ENCODE measurements at regions not wholly inside any gene's neighbourhood (a gene's known extent, or its start where the extent isn't known, plus 50 kb on each side); places are given as distances from the start of the nearest gene placed in this dataset.

GRCh38 chr9:3088219-3088618 is 244.3 kb upstream of the PUM3 start:
- H3K27ac ChIP-seq = no peak overlapping the region
- no peaks in the 10 kb centered on the region for H3K9me3 ChIP-seq
- no peak overlapping the region for H3K4me3 ChIP-seq
- no peaks in the 10 kb centered on the region for H3K4me1 ChIP-seq
- no peaks in the 10 kb centered on the region for H3K36me3 ChIP-seq
- ATAC-seq = no peak
- no peak for DNase-seq
- TF ChIP-seq CTCF (IDR thresholded peaks at IDR 0.05) = no peak
- no peak for TF ChIP-seq POLR2A (IDR thresholded peaks at IDR 0.05)
- no peaks in the 10 kb centered on the region for H3K27me3 ChIP-seq
- intact Hi-C loops (cut with DNase I) = no loop called here
- WGBS (ENCODE audit: insufficient coverage, low coverage, low lambda C conversion rate, missing lambda C conversion rate) = 73% methylated on average over 5 of the region's 8 CpGs

DNA sequence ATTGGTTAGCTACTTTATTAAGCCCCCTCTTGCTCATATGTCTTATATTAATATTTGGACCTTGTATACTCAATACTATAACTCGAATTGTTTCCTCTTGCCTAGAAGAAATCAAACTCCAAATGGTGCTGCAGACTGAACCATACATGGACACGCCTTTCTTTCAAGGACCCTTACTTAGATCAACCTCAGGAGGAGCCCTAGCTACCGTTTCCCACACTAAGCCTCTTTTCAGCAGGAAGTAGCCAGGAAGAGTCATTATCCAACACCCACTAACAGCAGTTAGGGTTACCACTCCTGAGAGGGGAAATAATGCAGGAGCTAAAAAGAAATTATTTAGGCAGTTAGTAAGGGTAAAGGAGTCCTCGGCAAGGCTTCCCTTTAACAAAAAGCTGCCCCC is 243.8 kb upstream of the PUM3 start:
- TF ChIP-seq CTCF (IDR thresholded peaks at IDR 0.05) (no peak), POLR2A (IDR thresholded peaks at IDR 0.05) (no peak)
- intact Hi-C loops (cut with DNase I) = no loop called here
- H3K9me3 ChIP-seq = no peaks in the 10 kb centered on the region
- H3K27me3 ChIP-seq = no peaks in the 10 kb centered on the region
- ATAC-seq (no peak), DNase-seq (no peak)
- H3K27ac ChIP-seq = no peak overlapping the region
- WGBS (ENCODE audit: insufficient coverage, low coverage, low lambda C conversion rate, missing lambda C conversion rate) = 52% methylated on average over 4 of the region's 4 CpGs
- no peaks in the 10 kb centered on the region for H3K36me3 ChIP-seq
- H3K4me3 ChIP-seq = no peak overlapping the region
- no peaks in the 10 kb centered on the region for H3K4me1 ChIP-seq

DNA sequence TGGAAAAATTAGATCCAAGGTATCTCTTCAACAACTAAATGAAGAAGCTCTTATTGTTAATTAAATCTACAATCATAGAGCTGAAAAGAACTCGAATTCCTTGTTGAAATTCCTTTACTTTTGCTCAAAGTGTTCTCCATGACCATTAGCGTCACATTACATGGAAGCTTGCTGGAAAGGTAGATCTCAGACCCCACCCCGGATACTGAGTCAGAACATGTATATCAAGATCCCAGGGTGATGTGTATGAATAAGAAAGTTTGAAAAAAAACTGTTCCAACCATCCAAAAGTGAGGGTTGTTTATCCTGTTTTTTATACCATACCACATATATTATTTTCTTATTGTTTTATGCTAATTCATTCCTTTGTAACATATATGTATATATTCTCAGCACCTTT is 237.1 kb upstream of the PUM3 start:
- Histone ChIP-seq H3K4me1 (no peaks in the 10 kb centered on the region), H3K36me3 (no peaks in the 10 kb centered on the region), H3K27ac (no peak overlapping the region), H3K27me3 (no peaks in the 10 kb centered on the region), H3K9me3 (no peaks in the 10 kb centered on the region), H3K4me3 (no peak overlapping the region)
- no peak for ATAC-seq
- intact Hi-C loops (cut with DNase I) = no loop called here
- DNase-seq = no peak
- TF ChIP-seq CTCF (IDR thresholded peaks at IDR 0.05) = no peak
- TF ChIP-seq POLR2A (IDR thresholded peaks at IDR 0.05) = no peak
- 43% methylated on average over 3 of the region's 3 CpGs for WGBS (ENCODE audit: insufficient coverage, low coverage, low lambda C conversion rate, missing lambda C conversion rate)

DNA sequence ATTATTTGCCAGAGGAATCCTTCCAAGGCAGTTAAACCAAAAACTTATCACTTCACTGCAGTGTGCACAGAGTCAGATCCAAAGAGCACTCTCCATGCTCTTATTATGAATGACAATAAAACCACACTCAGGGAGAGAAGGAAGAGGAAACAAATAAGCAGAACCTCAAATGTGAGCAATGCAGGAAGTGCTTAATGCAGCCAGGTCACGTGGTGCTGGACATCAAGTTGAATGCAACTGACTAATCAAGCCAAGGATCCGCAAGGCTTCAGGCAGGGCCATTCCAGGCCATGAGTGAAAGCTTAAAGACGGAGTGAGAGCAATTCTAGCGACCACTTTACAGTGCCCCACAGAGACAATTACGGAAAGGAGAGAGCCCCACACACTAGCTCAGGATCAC is 230.4 kb upstream of the PUM3 start:
- H3K9me3 ChIP-seq = no peaks in the 10 kb centered on the region
- intact Hi-C loops (cut with DNase I) = no loop called here
- H3K27ac ChIP-seq = no peak overlapping the region
- H3K4me3 ChIP-seq = no peak overlapping the region
- no peaks in the 10 kb centered on the region for H3K36me3 ChIP-seq
- no peak for TF ChIP-seq POLR2A (IDR thresholded peaks at IDR 0.05)
- 56% methylated on average over 5 of the region's 5 CpGs for WGBS (ENCODE audit: insufficient coverage, low coverage, low lambda C conversion rate, missing lambda C conversion rate)
- no peaks in the 10 kb centered on the region for H3K27me3 ChIP-seq
- ATAC-seq (no peak), DNase-seq (no peak)
- H3K4me1 ChIP-seq = no peaks in the 10 kb centered on the region

GRCh38 chr9:3066591-3066990 is 222.7 kb upstream of the PUM3 start:
- WGBS (ENCODE audit: insufficient coverage, low coverage, low lambda C conversion rate, missing lambda C conversion rate) = 17% methylated on average over 1 of the region's 1 CpG
- H3K27ac ChIP-seq = no peak overlapping the region
- intact Hi-C loops (cut with DNase I) = no loop called here
- ATAC-seq = no peak
- H3K36me3 ChIP-seq = no peaks in the 10 kb centered on the region
- no peak for DNase-seq
- TF ChIP-seq CTCF (IDR thresholded peaks at IDR 0.05) (no peak), POLR2A (IDR thresholded peaks at IDR 0.05) (no peak)
- no peaks in the 10 kb centered on the region for H3K9me3 ChIP-seq
- H3K4me3 ChIP-seq = no peak overlapping the region
- no peaks in the 10 kb centered on the region for H3K4me1 ChIP-seq
- no peaks in the 10 kb centered on the region for H3K27me3 ChIP-seq

Data from right lobe of liver (tissue), 6 donors.